SK-N-SH (cell line): ENCODE measurements at regions not wholly inside any gene's neighbourhood (a gene's known extent, or its start where the extent isn't known, plus 50 kb on each side); places are given as distances from the start of the nearest gene placed in this dataset.

ENCODE experiments used
- CTCF ChIP-seq: fragments of 200-600 bp; sonication (generic); IDR thresholded peaks from 2 replicates; pipeline ENCODE4 v1.6.1; 2017; ENCODE audit warnings: antibody characterized with exemption, mild to moderate bottlenecking, moderate library complexity
- JUND ChIP-seq: IDR thresholded peaks from 2 replicates; pipeline ENCODE4 v1.4.0; 2012
- SIN3A ChIP-seq: IDR thresholded peaks from 2 replicates; pipeline ENCODE4 v1.6.1; 2012; ENCODE audit warnings: low read depth, mild to moderate bottlenecking, low read length, moderate library complexity, borderline replicate concordance

- TF ChIP-seq CTCF = no peak
- no peak for TF ChIP-seq SIN3A
- no peak for TF ChIP-seq JUND
Observed at GRCh38 chr20:39946053-39946810, 742.8 kb downstream of the MAFB start.
